GM21723 (cell line): ENCODE measurements at regions not wholly inside any gene's neighbourhood (a gene's known extent, or its start where the extent isn't known, plus 50 kb on each side); places are given as distances from the start of the nearest gene placed in this dataset.
"Not testable (repeated sequence)": the region's sequence is repeated elsewhere in the genome, so short reads cannot be mapped to it uniquely, and the experiment has no call there.

Source experiments
- ATAC-seq: cut with Tn5 transposase; IDR thresholded peaks from one replicate; pipeline ENCODE4 v1.9.1; 2021; ENCODE audit warnings: mild to moderate bottlenecking, moderate library complexity; ENCODE audit not compliant: unreplicated experiment

DNA sequence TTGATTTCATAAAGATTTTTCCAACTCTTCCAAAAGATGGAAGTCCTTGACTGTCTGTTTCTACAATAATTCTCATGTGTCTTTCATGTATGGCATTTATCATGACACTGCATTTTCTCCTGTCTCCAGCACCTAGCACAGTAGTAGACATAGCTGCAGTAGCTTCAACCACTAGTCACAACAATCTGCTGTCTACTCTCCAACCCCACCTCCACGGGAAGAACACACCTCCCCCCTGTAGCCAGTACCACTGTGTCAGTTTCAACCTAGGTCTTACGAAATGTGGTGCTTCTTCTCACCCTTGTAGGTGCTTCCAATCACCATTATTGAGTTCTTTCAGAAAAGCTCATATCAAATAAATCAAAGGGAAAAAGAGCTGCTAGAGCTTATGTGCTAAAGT, 425.1 kb upstream of the ADAMTS5 start:
- no peak for ATAC-seq

DNA sequence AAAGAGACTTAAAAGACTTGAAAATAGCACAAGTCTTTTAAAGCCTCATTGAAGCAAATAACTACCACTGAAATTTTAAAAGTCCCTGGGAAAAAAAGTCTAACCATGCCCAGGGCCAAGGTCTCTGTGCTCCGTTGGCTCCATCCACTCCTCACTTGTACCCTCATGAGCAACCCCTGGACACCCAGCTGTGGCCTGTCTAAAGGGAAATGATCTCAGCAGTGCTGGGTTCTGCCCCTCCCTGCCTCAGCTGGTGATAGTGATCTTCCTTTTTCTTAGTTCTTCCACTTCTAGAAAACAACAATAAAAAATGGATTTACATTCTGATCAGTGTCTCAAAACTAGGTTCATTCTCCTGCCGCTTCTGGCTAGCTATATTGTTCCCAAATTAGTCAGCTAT, 423.5 kb upstream of the ADAMTS5 start:
- no peak for ATAC-seq

DNA sequence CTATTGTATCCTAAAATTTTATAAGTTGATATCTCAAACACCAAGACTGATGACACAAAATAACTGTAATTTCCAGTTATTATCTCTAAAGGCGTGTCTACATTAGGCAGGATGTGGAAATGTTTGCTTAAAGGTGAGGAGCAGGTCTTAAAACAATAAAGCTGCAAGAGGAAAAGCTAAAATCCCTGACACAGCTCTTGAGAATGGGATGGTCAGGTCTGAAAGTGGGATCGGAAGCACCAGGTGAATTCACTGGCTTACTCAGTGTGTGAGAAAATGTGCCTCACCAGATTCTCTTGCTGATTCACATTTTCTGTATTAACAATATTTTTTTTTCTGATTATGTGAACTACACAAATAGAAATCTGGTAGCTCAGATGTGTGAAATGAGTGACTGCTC, 421.9 kb upstream of the ADAMTS5 start:
- ATAC-seq: no peak

DNA sequence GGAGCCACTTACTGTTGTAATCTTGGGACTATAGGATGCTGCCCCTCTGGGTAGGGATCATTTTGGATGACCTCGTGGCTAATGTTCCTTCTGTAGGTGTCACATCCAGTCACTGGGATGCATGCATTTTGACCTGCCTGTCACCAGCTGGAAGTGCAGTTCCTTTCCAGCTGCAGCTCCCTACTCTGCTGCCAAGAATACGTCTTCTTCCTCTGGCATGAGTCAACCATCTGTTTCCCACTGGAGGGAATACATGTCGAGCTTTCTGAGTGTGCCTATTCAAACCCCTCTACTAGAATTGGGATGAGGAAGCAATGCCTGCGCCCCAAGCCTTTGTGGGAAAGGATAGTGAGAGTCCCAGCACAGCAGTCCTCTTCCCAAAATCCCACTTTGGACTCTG, 415.5 kb upstream of the ADAMTS5 start:
- ATAC-seq: no peak

DNA sequence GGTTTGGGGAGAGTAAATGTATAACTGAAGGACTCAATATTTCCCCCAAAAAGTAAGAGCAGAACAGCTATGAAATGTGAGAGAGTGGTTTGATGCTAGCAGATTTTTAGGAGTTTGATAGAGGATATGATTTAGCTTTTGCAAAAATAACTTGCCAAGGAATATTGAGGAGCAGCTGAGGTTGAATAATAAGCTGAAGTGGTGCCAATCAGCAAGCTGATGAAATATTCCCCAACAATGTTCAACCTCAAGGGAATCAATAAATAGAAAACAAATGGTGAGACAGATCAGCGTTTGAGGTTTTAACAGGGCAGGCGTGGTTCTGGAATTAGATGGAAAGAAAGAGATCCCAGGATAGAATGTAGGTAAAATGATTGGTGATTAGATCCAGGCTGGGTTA, 413.4 kb upstream of the ADAMTS5 start:
- ATAC-seq: no peak

DNA sequence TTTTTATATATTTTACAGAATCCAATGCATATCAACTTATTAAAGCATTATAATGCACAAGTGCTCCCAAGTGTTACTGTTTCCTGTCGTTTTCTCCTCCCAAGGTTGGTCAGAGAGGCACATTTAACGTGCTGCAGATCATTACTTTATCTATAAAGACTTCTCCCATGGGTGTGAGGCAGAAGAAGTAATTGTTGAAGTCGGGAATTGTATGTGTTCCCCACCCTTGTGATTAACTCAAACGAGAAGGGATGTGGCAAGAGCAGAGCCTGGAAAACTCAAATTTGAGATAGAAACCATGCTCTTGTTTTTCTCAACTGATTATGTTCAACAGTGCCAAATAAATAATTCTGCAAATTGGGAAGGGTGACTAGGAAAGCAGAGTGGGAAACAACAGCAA, 412.5 kb upstream of the ADAMTS5 start:
- ATAC-seq: no peak

DNA sequence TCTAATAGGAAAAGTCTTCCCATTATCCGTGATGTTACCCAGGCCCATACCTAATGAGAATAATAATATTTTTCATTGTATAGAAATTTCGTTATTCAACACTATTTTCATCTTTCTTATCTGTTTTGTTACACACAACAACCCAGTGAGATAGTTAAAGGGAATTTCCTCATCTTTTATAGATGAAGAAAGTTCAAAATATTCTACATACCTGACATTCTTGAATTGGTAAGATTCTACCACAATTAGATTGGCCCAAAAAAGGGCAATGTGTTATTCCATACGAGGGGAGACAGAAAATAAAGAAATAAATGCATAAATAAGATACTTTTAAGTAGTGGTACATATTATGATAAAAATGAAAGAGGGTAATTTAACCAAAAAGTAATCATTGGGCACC, 405.5 kb upstream of the ADAMTS5 start:
- ATAC-seq: no peak

DNA sequence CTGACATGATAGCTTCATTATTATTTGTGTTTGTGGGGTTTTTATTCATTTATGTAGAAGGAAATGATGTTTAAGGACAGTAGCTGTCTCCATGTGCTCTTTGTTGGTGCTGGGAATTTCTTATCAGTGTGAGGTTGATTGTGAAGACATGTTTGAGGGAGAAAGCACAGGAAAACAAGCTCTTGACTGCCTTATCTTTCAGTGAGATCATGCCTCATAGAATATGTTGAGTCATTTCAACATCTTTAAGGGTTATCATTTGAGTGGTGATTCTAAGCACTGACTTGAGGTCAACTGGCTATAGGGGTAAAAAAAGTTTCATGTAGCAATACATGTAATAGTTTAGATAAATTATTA, 405.1 kb upstream of the ADAMTS5 start:
- ATAC-seq: no peak

DNA sequence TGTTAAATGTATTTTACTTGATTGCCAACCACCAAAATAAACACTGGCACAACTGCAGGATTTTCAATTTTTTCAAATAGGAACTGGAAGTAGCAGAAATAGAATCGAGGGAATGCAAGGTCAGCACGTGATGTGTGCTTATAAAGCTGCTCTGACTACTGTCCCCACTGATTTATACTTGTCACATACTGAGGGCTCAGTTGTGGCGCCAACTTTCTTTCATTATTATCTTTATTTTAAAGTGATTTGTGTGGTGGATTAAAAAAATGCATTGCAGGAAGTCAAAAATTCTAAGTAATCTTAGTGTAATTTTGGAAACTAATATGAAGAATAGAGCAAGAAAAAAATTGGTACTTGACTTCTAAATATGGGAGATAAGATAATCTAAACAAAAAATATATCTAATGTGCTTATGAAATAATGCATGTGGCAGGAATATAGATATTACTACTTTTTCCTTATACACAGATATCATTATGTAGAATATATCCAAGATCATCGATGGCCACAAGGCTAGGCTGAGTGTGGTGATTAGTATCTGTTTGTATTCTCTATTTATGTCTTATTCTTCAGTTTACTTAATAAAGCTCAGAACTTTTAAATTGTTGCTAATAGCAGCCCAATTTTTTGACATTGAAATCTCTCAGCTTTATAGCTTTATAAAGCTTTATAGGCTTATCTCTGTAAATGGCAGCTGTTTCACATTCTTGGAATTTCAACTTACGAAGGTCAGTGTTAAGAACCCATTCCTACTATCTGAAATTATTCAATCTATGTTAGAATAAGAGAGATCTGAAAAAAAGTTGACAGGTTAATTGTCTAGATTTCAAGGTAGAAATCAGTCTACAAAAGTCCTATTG, 404.5 kb upstream of the ADAMTS5 start:
- ATAC-seq: no peak

DNA sequence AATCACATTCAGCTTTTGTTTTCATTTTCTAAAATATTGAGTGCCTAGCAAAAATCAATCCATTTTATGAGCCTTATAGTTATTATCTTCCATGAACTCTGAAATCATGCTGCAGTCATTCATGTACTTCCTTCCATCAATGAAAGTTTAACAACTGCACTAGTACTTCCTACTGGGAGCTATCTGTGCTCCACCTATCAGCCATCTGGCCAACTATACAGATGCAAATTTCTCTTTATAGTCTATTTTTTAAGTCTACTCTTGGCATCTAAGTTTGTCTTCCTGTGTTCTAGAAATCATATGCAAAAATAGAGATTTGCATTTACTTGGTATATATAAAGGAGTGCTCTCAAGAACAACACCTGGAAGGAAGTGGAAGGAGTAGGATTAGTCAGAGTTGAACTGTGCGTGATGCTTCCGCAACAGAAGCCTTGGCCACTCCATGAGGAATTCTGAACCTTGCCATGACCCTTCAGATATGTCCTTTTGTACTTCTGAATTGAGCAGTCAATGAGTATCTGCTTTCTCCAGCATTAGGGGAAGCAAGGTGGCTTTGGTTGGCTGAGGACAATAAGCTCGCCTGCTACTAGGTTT, 403.2 kb upstream of the ADAMTS5 start:
- no peak for ATAC-seq

DNA sequence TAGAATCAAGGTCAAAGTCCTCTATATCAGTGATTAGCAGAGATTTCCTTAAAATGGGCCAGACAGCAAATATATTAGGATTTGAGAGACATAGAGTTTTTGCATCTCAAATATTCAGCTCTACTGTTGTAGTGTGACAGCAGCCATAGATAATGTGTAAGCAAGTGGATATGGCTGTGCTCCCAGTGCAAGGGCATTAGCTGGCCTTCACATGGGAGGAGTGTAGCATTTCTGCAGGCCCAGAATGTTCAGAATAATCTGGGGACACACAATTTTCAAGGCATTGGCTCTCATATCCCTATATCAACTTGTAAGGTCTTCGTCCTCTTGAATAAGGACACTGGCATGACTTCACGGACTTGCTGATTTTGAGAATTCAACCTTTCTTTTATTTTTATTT, 402.3 kb upstream of the ADAMTS5 start:
- no peak for ATAC-seq

DNA sequence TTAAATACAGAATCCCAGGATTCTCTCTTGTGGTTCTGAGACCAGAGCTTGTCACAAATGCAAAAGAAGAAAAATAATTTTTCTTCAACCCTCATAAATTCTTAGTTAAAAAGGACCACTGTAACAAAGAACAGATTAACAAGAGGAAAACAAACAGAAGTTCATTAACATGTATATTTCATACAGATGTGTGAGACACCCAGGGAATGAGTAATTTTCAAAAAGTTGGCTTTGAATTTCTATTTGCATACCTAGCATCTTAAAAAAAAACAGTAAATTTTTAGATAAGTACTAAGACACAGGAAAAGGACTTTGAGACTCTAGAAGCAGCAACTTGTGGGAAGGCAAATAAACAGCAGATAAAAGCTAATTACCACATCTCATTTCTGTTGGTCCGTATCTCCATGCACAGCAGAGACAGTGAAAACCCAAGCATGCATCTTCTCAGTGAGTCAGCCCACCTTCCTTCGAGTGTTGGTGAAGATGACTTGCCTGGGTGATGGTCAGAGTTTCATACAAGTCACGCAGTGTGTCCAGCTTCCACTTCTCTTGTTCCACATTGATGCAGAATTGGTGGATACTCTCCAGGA, 399.9 kb upstream of the ADAMTS5 start:
- ATAC-seq: no peak

DNA sequence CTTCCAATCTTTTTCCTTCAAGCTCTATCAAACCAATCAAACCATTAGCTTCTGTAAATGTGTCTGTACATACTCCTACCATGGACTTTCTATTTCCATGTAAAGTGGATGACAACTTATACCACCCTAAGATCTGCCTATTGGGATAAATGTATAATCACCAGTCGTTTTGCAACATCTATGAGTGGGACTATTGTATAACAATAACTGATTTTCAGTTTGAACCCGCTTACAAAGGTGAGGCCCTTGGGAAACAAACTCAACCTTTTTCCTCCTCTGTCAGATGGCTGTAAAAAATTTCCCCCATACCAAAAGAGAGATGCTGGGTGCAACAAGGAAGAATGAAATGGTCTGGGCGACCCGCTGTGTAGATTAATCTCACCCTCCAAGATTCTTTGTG, 399.1 kb upstream of the ADAMTS5 start:
- no peak for ATAC-seq

DNA sequence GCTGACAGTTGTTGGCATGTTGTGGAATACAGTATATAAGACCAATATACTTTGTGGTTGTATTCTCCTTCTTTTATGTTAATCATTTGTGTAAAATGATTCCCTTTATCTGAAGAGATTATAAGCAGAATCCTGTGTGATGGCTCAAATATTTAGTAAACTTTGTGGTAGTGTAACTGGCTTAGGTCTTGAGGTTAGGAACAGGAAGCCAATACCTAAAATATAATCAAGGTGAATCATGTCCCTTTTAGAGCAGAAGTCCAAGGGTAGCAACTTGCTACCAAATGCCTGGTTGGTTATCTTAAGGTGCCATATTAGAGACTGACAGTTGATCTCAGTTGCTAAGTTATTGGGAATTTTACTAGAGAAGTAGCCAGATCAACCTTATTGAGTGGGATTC, 398.5 kb upstream of the ADAMTS5 start:
- no peak for ATAC-seq

DNA sequence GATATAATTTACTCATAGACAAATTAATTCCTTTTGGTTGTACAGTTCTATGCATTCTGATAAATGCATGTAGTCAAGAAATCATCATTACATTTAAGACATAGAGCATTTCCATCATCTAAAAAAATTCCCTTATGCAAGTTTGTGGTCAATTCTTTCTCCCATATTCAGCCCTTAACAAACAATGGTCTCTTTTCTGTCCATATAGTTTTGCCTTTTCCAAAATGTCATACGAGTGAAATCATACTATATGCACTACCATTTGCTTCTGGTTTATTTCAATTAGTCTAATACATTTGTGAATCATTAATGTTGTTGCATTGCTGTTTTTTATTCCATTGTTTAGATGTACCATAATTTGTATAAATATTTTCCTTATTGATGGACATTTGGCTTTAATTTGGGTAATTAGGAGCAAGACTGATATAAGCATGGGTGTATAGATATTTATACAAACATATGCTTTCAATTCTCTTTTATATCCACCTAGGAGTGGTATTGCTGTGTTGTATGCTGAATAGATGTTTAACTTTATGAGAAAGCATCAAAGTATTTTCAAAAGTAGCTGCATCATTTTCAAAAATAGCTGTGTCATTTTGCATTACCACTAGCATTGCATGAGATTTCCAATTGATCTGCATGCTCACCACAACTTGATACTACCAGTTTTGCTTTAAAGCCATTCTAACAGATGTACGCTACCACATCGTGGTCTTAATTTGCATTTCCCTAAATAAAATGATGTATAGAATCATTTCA, 397.0 kb upstream of the ADAMTS5 start:
- ATAC-seq: no peak

DNA sequence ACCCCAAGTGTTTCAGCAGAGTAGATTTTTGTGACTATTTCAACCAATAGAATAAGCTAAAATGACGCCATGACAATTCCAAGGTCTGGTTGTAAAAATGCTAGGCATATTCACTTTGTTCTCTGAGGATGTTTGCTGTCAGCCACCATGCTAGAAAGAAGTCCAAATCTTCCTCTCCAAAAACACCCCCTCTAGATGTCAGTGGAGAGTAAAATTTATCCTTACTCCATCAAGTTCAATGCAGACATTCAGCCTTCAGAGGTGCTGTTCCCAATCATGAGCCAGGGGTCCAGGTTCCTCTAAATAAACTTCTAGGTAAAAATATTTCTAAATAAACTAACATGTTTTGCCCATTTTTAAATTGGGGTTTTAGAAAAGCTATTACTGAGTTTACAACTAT, 395.4 kb upstream of the ADAMTS5 start:
- no peak for ATAC-seq

DNA sequence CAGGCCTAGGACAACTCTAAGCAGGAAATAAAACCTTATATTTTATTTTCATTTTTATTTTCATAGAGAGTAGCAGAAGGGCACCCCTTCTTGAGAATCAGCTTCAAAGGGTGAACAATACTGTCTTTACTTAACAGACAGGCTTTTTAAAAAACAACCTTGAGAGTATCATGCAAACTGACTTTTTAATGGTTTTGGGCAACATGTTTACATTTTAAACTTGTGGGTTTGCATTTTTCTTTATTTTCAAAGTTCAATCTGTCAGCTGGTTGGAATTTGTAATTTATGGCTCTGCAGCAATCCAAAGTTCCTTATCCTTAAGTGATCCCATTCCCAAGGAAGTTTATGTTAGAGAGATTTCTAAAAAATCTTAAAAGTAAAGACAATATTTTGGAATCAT, 392.3 kb upstream of the ADAMTS5 start:
- ATAC-seq: no peak

DNA sequence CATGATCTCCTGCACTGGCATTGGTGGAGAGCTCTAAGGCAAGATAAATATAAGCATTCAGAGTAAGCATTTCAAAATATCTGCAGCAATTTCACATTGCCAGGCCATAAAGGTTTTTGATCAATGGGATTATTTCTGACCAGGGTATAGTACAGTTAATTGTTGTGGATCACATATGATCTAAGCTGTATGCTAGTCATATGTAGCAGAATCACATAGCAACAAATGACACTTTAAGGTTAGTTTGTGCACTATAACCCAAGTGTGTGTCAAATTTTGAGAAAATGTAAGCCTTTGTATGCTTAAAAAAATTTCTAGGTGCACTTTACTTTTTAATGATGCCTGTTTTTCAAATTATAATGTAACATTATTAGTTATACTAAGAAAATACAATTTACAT, 386.0 kb upstream of the ADAMTS5 start:
- ATAC-seq: no peak

DNA sequence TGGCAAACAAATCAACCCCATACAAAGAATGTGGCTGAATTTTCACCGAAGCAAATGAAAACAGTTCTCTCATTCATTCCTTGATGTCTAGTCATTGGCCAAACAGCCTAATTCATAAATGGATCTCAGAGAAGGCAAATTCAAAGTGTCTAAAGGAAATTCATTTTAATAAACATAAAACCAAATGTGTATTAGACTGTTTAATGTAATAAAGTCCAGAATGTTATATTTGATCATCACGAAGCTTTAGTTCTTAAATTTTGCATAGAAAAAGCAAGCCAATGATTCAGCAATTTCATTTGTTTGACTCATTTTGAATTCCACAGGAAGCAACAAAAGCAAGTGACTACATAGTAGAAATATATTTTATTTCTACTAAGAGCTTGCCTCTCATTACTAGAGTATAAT, 379.2 kb upstream of the ADAMTS5 start:
- ATAC-seq: no peak

DNA sequence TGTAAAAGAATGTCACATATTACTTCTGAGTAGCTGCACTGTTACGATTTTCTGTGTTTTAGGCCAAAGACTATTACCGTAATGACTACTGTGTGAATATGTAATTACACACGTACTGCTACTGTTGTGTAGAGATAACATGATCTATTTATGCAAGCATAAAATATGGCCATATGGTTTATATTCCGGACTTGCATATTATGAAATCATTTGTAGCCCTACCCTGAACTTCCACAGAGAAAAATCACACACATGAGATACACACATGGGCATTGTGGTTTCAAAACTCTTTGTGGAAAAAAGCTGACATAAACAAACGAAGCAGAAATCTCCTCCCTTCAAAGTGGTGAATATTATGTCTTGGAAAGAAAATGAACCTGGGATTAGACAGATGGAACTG, 373.0 kb upstream of the ADAMTS5 start:
- ATAC-seq: no peak

DNA sequence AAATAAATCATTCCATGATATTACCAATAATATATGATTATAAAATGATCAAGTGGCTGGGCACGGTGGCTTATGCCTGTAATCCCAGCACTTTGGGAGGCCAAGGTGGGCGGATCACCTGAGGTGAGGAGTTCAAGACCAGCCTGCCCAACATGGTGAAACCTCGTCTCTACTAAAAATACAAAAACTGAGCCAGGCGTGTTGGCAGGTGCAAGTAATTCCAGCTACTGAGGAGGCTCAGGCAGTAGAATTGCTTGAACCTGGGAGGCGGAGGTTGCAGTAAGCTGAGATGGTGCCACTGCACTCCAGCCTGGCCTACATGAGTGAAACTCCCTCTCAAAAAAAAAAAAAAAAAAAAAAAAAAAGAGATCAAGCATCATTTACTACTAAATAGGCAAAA, 371.1 kb upstream of the ADAMTS5 start:
- ATAC-seq: not testable (repeated sequence)

DNA sequence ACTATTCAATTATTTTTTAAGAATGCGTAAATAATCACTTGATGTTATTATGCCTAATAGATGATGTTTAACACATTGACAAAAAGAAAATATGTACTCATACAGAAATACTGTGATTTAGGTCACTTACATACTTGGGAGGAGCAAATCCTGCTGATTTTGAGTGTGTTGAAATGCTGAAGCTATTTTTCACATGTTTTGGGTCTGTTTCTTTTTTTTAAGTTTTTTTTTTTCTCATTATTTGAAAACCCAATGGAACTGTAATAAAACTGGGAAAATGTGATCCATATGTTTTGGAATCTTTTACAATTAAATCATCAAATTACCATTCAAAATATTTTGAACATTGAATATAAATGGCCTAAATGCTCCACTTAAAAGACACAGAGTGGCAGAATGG, 366.2 kb upstream of the ADAMTS5 start:
- ATAC-seq: no peak
